Osteocyte (in vitro differentiated cells): ENCODE measurements at regions not wholly inside any gene's neighbourhood (a gene's known extent, or its start where the extent isn't known, plus 50 kb on each side); places are given as distances from the start of the nearest gene placed in this dataset.
"Not testable (repeated sequence)": the region's sequence is repeated elsewhere in the genome, so short reads cannot be mapped to it uniquely, and the experiment has no call there.

ENCODE experiments used
- DNase-seq: peaks from one replicate; pipeline ENCODE4 v3.0.0; 2021; ENCODE audit warnings: mixed read lengths; ENCODE audit not compliant: unreplicated experiment; ENCODE audit errors: extremely low spot score
- H3K27ac Mint-ChIP-seq: one replicate; pipeline ENCODE4 v1.8.0; 2021; ENCODE audit warnings: mild to moderate bottlenecking, mixed read lengths; ENCODE audit not compliant: unreplicated experiment
- H3K27me3 Mint-ChIP-seq: one replicate; pipeline ENCODE4 v1.8.0; 2021; ENCODE audit warnings: mixed read lengths; ENCODE audit not compliant: unreplicated experiment
- H3K36me3 Mint-ChIP-seq: one replicate; pipeline ENCODE4 v1.8.0; 2021; ENCODE audit warnings: mixed read lengths; ENCODE audit not compliant: unreplicated experiment
- H3K4me1 Mint-ChIP-seq: one replicate; pipeline ENCODE4 v1.8.0; 2021; ENCODE audit warnings: mixed read lengths; ENCODE audit not compliant: unreplicated experiment
- H3K4me3 Mint-ChIP-seq: one replicate; pipeline ENCODE4 v1.8.0; 2021; ENCODE audit warnings: mild to moderate bottlenecking, moderate library complexity, mixed read lengths; ENCODE audit not compliant: unreplicated experiment
- H3K9me3 Mint-ChIP-seq: one replicate; pipeline ENCODE4 v1.8.0; 2021; ENCODE audit warnings: mixed read lengths; ENCODE audit not compliant: unreplicated experiment
- CTCF ChIP-seq: fragments of 200-600 bp; sonication (generic); IDR thresholded peaks from 2 replicates; pipeline ENCODE4 v1.5.0; 2021; ENCODE audit warnings: antibody characterized with exemption, mild to moderate bottlenecking, moderate library complexity

- no peak for DNase-seq
- H3K4me1 Mint-ChIP-seq = no peaks in the 10 kb centered on the region
- H3K27me3 Mint-ChIP-seq = peaks cover 15% of the 10 kb centered on the region
- TF ChIP-seq CTCF = no peak
- no peaks in the 10 kb centered on the region for H3K9me3 Mint-ChIP-seq
- H3K27ac Mint-ChIP-seq = no peak overlapping the region
- H3K36me3 Mint-ChIP-seq = no peaks in the 10 kb centered on the region
- H3K4me3 Mint-ChIP-seq = no peak overlapping the region
Measured at GRCh38 chr7:25050223-25050622, 70.2 kb upstream of the OSBPL3 start.

- Mint-ChIP-seq H3K9me3 (no peaks in the 10 kb centered on the region), H3K4me3 (no peak overlapping the region), H3K36me3 (no peaks in the 10 kb centered on the region), H3K4me1 (no peaks in the 10 kb centered on the region), H3K27ac (no peak overlapping the region), H3K27me3 (peaks cover 4% of the 10 kb centered on the region)
- no peak for TF ChIP-seq CTCF
- DNase-seq = no peak
Measured at GRCh38 chr7:25048444-25048834, 68.5 kb upstream of the OSBPL3 start.

GRCh38 chr7:25047571-25048443 lies 67.8 kb upstream of the OSBPL3 start:
- not testable (repeated sequence) for H3K27ac Mint-ChIP-seq, H3K36me3 Mint-ChIP-seq, H3K4me1 Mint-ChIP-seq, H3K9me3 Mint-ChIP-seq, DNase-seq, H3K27me3 Mint-ChIP-seq
- peak overlapping the region; percentile 38 for H3K4me3 Mint-ChIP-seq

GRCh38 chr7:25037325-25037724 lies 57.3 kb upstream of the OSBPL3 start:
- H3K27ac Mint-ChIP-seq = no peak overlapping the region
- no peak for TF ChIP-seq CTCF
- no peak for DNase-seq
- H3K9me3 Mint-ChIP-seq = peaks cover 4% of the 10 kb centered on the region
- peaks cover 10% of the 10 kb centered on the region for H3K27me3 Mint-ChIP-seq
- H3K4me3 Mint-ChIP-seq = no peak overlapping the region
- H3K4me1 Mint-ChIP-seq = no peaks in the 10 kb centered on the region
- no peaks in the 10 kb centered on the region for H3K36me3 Mint-ChIP-seq

- no peak for TF ChIP-seq CTCF
- no peaks in the 10 kb centered on the region for H3K4me1 Mint-ChIP-seq
- no peak overlapping the region for H3K4me3 Mint-ChIP-seq
- no peak overlapping the region for H3K27ac Mint-ChIP-seq
- peaks cover 4% of the 10 kb centered on the region for H3K9me3 Mint-ChIP-seq
- no peaks in the 10 kb centered on the region for H3K36me3 Mint-ChIP-seq
- no peak for DNase-seq
- peaks cover 10% of the 10 kb centered on the region for H3K27me3 Mint-ChIP-seq
Measured at GRCh38 chr7:25035274-25035673, 55.3 kb upstream of the OSBPL3 start.
